Neural progenitor cell (in vitro differentiated cells): ENCODE measurements at regions not wholly inside any gene's neighbourhood (a gene's known extent, or its start where the extent isn't known, plus 50 kb on each side); places are given as distances from the start of the nearest gene placed in this dataset.

Experiments
- DNase-seq: peaks from one replicate; pipeline ENCODE4 v3.0.0-alpha.2; 2016; ENCODE audit warnings: low spot score
- H2AFZ ChIP-seq: fragments of 200-600 bp; sonication (generic); replicated peaks from 2 replicates; pipeline ENCODE4 v1.6.1; 2016; ENCODE audit warnings: antibody characterized with exemption
- H3F3A ChIP-seq: fragments of 200-600 bp; sonication (generic); 2 replicates; pipeline ENCODE4 v1.6.1; 2016; ENCODE audit warnings: antibody characterized with exemption, low read depth
- H3K27ac ChIP-seq: fragments of 200-600 bp; sonication (generic); 2 replicates; pipeline ENCODE4 v1.5.1; 2016; ENCODE audit warnings: mild to moderate bottlenecking
- H3K27me3 ChIP-seq: fragments of 200-600 bp; sonication (generic); 2 replicates; pipeline ENCODE4 v1.6.1; 2016; ENCODE audit warnings: mild to moderate bottlenecking, moderate library complexity
- H3K36me3 ChIP-seq: fragments of 200-600 bp; sonication (generic); 2 replicates; pipeline ENCODE4 v1.5.1; 2016
- H3K4me1 ChIP-seq: fragments of 200-600 bp; sonication (generic); 2 replicates; pipeline ENCODE4 v1.6.1; 2016; ENCODE audit warnings: mixed run types
- H3K4me2 ChIP-seq: fragments of 200-600 bp; sonication (generic); 2 replicates; pipeline ENCODE4 v1.6.1; 2016
- H3K4me3 ChIP-seq: fragments of 200-600 bp; sonication (generic); 2 replicates; pipeline ENCODE4 v1.5.1; 2016
- H3K79me2 ChIP-seq: fragments of 200-600 bp; sonication (generic); 2 replicates; pipeline ENCODE4 v1.6.1; 2016; ENCODE audit warnings: low read depth
- H3K9ac ChIP-seq: fragments of 200-600 bp; sonication (generic); 2 replicates; pipeline ENCODE4 v1.6.1; 2016
- H3K9me3 ChIP-seq: fragments of 200-600 bp; sonication (generic); 2 replicates; pipeline ENCODE4 v1.5.1; 2016; ENCODE audit warnings: low read depth
- H4K20me1 ChIP-seq: fragments of 200-600 bp; sonication (generic); 2 replicates; pipeline ENCODE4 v1.6.1; 2016; ENCODE audit warnings: low read depth
- H3K27ac Mint-ChIP-seq: 3 replicates; pipeline ENCODE4 v1.8.0; 2021; ENCODE audit warnings: mixed read lengths
- H3K27me3 Mint-ChIP-seq: 2 replicates; pipeline ENCODE4 v1.8.0; 2022; ENCODE audit warnings: low read depth, mild to moderate bottlenecking, inconsistent platforms, moderate library complexity, mixed read lengths; ENCODE audit not compliant: insufficient read depth
- H3K36me3 Mint-ChIP-seq: 3 replicates; pipeline ENCODE4 v1.8.0; 2021; ENCODE audit warnings: mixed read lengths
- H3K4me1 Mint-ChIP-seq: 3 replicates; pipeline ENCODE4 v1.8.0; 2021; ENCODE audit warnings: mixed read lengths
- H3K4me3 Mint-ChIP-seq: 3 replicates; pipeline ENCODE4 v1.8.0; 2021; ENCODE audit warnings: mild to moderate bottlenecking, moderate library complexity, mixed read lengths
- H3K9me3 Mint-ChIP-seq: 3 replicates; pipeline ENCODE4 v1.8.0; 2020; ENCODE audit warnings: mixed read lengths
- EZH2 ChIP-seq: fragments of 200-600 bp; sonication (generic); IDR thresholded peaks from 2 replicates; pipeline ENCODE4 v1.6.1; 2017; ENCODE audit warnings: antibody characterized with exemption, mild to moderate bottlenecking, moderate library complexity
- EZH2phosphoT487 ChIP-seq: fragments of 200-600 bp; sonication (generic); IDR thresholded peaks from 2 replicates; pipeline ENCODE4 v1.6.1; 2017; ENCODE audit warnings: antibody characterized with exemption
- TF ChIP-seq, protein P1 (sequence below): fragments of 200-600 bp; sonication (generic); IDR thresholded peaks from 2 replicates; pipeline ENCODE4 v1.5.1; 2017; ENCODE audit warnings: antibody characterized with exemption, mild to moderate bottlenecking

DNA sequence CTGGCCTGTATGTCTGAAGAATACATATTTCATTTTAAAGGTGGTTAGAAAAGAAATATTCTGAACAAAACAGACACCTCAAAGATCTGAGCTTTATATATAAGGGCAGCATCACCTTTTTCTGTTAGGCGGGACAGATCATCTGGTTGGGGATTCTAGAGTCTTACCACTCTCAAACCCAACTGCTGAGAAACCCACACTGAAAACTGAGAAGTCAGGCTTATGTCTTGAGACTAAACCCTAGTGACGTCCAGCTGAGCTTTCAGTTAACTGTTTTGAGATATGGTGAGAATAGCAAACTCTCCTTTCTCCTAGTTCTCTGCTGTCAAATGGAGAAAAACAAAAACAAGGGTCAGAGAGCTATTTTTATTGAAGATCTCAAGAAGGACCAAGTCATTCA is 63.7 kb upstream of the CCN6 start:
- Mint-ChIP-seq H3K4me3 (no peak overlapping the region), H3K27me3 (peaks cover 2% of the 10 kb centered on the region), H3K36me3 (peaks cover 2% of the 10 kb centered on the region), H3K4me1 (peaks cover 12% of the 10 kb centered on the region), H3K27ac (no peak overlapping the region), H3K9me3 (peaks cover 7% of the 10 kb centered on the region)
- Histone ChIP-seq H4K20me1 (no peaks in the 10 kb centered on the region), H3K9me3 (no peaks in the 10 kb centered on the region), H3K27ac (no peak overlapping the region), H3K4me3 (no peak overlapping the region), H3K27me3 (no peaks in the 10 kb centered on the region), H2AFZ (no peak overlapping the region), H3K79me2 (no peaks in the 10 kb centered on the region), H3K9ac (no peak overlapping the region), H3K4me2 (no peak overlapping the region), H3F3A (no peaks in the 10 kb centered on the region), H3K36me3 (no peaks in the 10 kb centered on the region), H3K4me1 (peaks cover 6% of the 10 kb centered on the region)
- no peak for DNase-seq
- TF ChIP-seq EZH2 (no peak), EZH2phosphoT487 (no peak)
- TF ChIP-seq, protein P1, sequence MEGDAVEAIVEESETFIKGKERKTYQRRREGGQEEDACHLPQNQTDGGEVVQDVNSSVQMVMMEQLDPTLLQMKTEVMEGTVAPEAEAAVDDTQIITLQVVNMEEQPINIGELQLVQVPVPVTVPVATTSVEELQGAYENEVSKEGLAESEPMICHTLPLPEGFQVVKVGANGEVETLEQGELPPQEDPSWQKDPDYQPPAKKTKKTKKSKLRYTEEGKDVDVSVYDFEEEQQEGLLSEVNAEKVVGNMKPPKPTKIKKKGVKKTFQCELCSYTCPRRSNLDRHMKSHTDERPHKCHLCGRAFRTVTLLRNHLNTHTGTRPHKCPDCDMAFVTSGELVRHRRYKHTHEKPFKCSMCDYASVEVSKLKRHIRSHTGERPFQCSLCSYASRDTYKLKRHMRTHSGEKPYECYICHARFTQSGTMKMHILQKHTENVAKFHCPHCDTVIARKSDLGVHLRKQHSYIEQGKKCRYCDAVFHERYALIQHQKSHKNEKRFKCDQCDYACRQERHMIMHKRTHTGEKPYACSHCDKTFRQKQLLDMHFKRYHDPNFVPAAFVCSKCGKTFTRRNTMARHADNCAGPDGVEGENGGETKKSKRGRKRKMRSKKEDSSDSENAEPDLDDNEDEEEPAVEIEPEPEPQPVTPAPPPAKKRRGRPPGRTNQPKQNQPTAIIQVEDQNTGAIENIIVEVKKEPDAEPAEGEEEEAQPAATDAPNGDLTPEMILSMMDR = no peak

DNA sequence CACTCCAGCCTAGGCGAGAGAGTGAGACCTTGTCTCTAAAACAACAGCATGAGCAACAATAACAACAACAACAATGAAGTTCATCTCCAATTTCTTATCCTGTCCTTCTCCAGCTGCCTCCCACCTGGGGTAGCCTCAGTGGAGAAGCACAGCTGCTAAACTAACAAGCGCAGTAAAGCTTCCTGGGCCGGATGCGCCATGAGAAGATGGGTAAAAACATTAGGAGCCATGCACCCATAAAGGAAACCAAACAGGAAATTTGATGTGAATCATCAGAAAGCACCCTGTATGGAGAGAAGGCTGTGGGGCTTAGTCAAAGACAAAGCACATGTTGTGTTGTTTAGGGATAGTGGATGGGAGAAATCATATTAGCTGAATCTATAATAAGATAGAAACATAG is 61.1 kb upstream of the CCN6 start:
- H3K4me1 ChIP-seq = peaks cover 10% of the 10 kb centered on the region
- Mint-ChIP-seq H3K36me3 (peaks cover 2% of the 10 kb centered on the region), H3K4me1 (peaks cover 32% of the 10 kb centered on the region), H3K9me3 (peaks cover 7% of the 10 kb centered on the region), H3K27ac (no peak overlapping the region), H3K27me3 (peaks cover 4% of the 10 kb centered on the region), H3K4me3 (no peak overlapping the region)
- H4K20me1 ChIP-seq = no peaks in the 10 kb centered on the region
- H2AFZ ChIP-seq = no peak overlapping the region
- H3K36me3 ChIP-seq = no peaks in the 10 kb centered on the region
- H3K4me2 ChIP-seq = no peak overlapping the region
- no peaks in the 10 kb centered on the region for H3K79me2 ChIP-seq
- no peaks in the 10 kb centered on the region for H3F3A ChIP-seq
- H3K4me3 ChIP-seq = no peak overlapping the region
- no peak for TF ChIP-seq EZH2phosphoT487
- TF ChIP-seq EZH2 = no peak
- TF ChIP-seq, protein P1 = no peak
- no peak for DNase-seq
- H3K9ac ChIP-seq = no peak overlapping the region
- H3K9me3 ChIP-seq = no peaks in the 10 kb centered on the region
- no peak overlapping the region for H3K27ac ChIP-seq
- no peaks in the 10 kb centered on the region for H3K27me3 ChIP-seq

DNA sequence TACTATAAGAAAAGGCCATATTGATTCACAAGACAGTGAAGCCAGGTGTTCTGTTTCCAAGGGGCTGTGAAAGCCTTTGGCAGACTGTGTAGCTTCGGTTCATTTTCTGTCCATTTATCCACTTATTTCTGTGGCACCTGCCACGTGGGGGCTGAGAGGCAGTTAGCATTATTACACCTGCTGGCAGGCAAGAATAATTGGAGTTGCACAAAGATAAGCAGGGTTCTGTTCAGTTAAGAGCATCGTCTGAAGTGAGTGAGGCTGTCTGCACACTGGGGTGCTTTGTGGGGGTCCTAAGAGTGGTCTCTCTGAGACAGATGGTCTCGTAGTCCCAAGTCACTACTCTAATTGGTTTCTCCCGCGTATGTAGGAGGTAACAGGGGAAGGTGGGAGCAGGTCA is 60.6 kb upstream of the CCN6 start:
- no peak for DNase-seq
- no peaks in the 10 kb centered on the region for H4K20me1 ChIP-seq
- Mint-ChIP-seq H3K4me3 (no peak overlapping the region), H3K27ac (no peak overlapping the region), H3K27me3 (peaks cover 4% of the 10 kb centered on the region), H3K36me3 (peaks cover 2% of the 10 kb centered on the region), H3K4me1 (peaks cover 33% of the 10 kb centered on the region), H3K9me3 (peaks cover 7% of the 10 kb centered on the region)
- H2AFZ ChIP-seq = no peak overlapping the region
- no peak overlapping the region for H3K27ac ChIP-seq
- H3K4me1 ChIP-seq = peaks cover 10% of the 10 kb centered on the region
- H3K4me2 ChIP-seq = no peak overlapping the region
- H3K27me3 ChIP-seq = no peaks in the 10 kb centered on the region
- no peak for TF ChIP-seq EZH2phosphoT487
- TF ChIP-seq EZH2 = no peak
- TF ChIP-seq, protein P1 = no peak
- no peak overlapping the region for H3K9ac ChIP-seq
- no peak overlapping the region for H3K4me3 ChIP-seq
- no peaks in the 10 kb centered on the region for H3K79me2 ChIP-seq
- H3K9me3 ChIP-seq = no peaks in the 10 kb centered on the region
- no peaks in the 10 kb centered on the region for H3K36me3 ChIP-seq
- H3F3A ChIP-seq = no peaks in the 10 kb centered on the region

DNA sequence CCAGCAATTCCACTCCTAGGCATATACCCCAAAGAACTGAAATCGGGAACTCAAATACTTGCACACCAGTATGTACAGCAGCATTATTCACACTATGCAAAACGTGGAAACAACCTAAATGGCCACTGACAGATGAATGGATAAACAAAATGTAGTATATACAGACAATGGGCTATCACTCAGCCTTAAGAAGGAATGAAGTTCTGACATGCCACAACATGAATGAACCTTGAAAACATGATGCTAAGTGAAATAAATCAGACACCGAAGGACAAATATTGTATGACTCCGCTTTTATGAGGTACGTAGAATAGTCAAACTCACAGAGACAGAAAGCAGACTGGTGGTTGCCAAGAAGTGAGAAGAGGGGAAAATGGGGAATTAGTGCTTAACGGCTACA is 59.1 kb upstream of the CCN6 start:
- peaks cover 4% of the 10 kb centered on the region for H3K4me1 ChIP-seq
- H3K9me3 ChIP-seq = no peaks in the 10 kb centered on the region
- no peaks in the 10 kb centered on the region for H3K27me3 ChIP-seq
- H3K36me3 ChIP-seq = no peaks in the 10 kb centered on the region
- no peak overlapping the region for H3K27ac ChIP-seq
- H3K79me2 ChIP-seq = no peaks in the 10 kb centered on the region
- peaks cover 7% of the 10 kb centered on the region for H3K9me3 Mint-ChIP-seq
- peaks cover 24% of the 10 kb centered on the region for H3K4me1 Mint-ChIP-seq
- H3F3A ChIP-seq = no peaks in the 10 kb centered on the region
- no peak overlapping the region for H2AFZ ChIP-seq
- no peak overlapping the region for H3K4me3 Mint-ChIP-seq
- H3K36me3 Mint-ChIP-seq = peaks cover 2% of the 10 kb centered on the region
- H3K9ac ChIP-seq = no peak overlapping the region
- no peak overlapping the region for H3K4me3 ChIP-seq
- H4K20me1 ChIP-seq = no peaks in the 10 kb centered on the region
- no peak overlapping the region for H3K4me2 ChIP-seq
- H3K27me3 Mint-ChIP-seq = peaks cover 4% of the 10 kb centered on the region
- DNase-seq = no peak
- no peak for TF ChIP-seq EZH2
- TF ChIP-seq, protein P1 = no peak
- TF ChIP-seq EZH2phosphoT487 = no peak
- H3K27ac Mint-ChIP-seq = no peak overlapping the region
